IMR-90 (cell line): ENCODE measurements at regions not wholly inside any gene's neighbourhood (a gene's known extent, or its start where the extent isn't known, plus 50 kb on each side); places are given as distances from the start of the nearest gene placed in this dataset.

Experiments used
- ATAC-seq: fragments of 200-7000 bp; cut with Tn5 transposase; 2 replicates; pipeline ENCODE4 v1.9.1; 2020; ENCODE audit warnings: low read depth, mild to moderate bottlenecking, moderate library complexity
- BruUV-seq: library from RNA; stranded (reverse); fragments of 400-500 nt; replicated peaks from 2 replicates; lab custom pipeline; 2021; lab: Mats Ljungman, UMichigan
- CTCF ChIA-PET: fragments of 300-600 bp; formaldehyde crosslinking; extraction: SDS; loops from one replicate; lab custom pipeline; 2021; ENCODE audit warnings: antibody characterized with exemption; lab: Yijun Ruan, JAX
- POLR2A ChIA-PET: fragments of 300-600 bp; sonication (Branson Sonifier 250); formaldehyde crosslinking; loops from one replicate; lab custom pipeline; 2022; ENCODE audit warnings: antibody characterized with exemption; ENCODE audit not compliant: unreplicated experiment; lab: Charles Lee
- DNase-seq: peaks from one replicate; pipeline ENCODE4 v3.0.0; 2013
- H2AFZ ChIP-seq: replicated peaks from 2 replicates; pipeline ENCODE3; 2013; ENCODE audit warnings: low read length, mild to moderate bottlenecking; ENCODE audit not compliant: poor library complexity
- H2AK5ac ChIP-seq: 2 replicates; pipeline ENCODE4 v1.6.1; 2013; ENCODE audit warnings: low read depth, low read length, inconsistent platforms
- H2AK9ac ChIP-seq: replicated peaks from 2 replicates; pipeline ENCODE3; 2013; ENCODE audit warnings: mild to moderate bottlenecking, low read depth, low read length, moderate library complexity; ENCODE audit not compliant: poor library complexity
- H2BK120ac ChIP-seq: 2 replicates; pipeline ENCODE4 v1.6.1; 2013; ENCODE audit warnings: low read depth, low read length, inconsistent platforms
- H2BK15ac ChIP-seq: 3 replicates; pipeline ENCODE4 v1.6.1; 2013; ENCODE audit warnings: low read depth, low read length, inconsistent platforms
- H2BK20ac ChIP-seq: 2 replicates; pipeline ENCODE4 v1.6.1; 2013; ENCODE audit warnings: low read depth, mild to moderate bottlenecking, inconsistent platforms, low read length, moderate library complexity
- H2BK5ac ChIP-seq: 2 replicates; pipeline ENCODE4 v1.6.1; 2013; ENCODE audit warnings: mild to moderate bottlenecking, low read depth, low read length, inconsistent platforms; ENCODE audit not compliant: poor library complexity, severe bottlenecking
- H3K14ac ChIP-seq: replicated peaks from 2 replicates; pipeline ENCODE4 v1.6.1; 2013; ENCODE audit warnings: low read depth, low read length, inconsistent platforms
- H3K18ac ChIP-seq: 2 replicates; pipeline ENCODE4 v1.6.1; 2013; ENCODE audit warnings: low read depth, low read length, control low read depth
- H3K23ac ChIP-seq: 2 replicates; pipeline ENCODE4 v1.6.1; 2013; ENCODE audit warnings: low read depth, low read length, inconsistent platforms
- H3K27ac ChIP-seq: 2 replicates; pipeline ENCODE4 v1.5.1; 2013; ENCODE audit warnings: mild to moderate bottlenecking, control low read depth, low read length; ENCODE audit not compliant: insufficient read depth
- H3K27me3 ChIP-seq: 2 replicates; pipeline ENCODE4 v1.6.1; 2013; ENCODE audit warnings: low read length; ENCODE audit not compliant: control insufficient read depth, insufficient read depth
- H3K36me3 ChIP-seq: 2 replicates; pipeline ENCODE4 v1.6.1; 2013; ENCODE audit warnings: low read length, mixed read lengths; ENCODE audit not compliant: control insufficient read depth, insufficient read depth
- H3K4ac ChIP-seq: 2 replicates; pipeline ENCODE4 v1.6.1; 2013; ENCODE audit warnings: low read depth, low read length, inconsistent platforms
- H3K4me1 ChIP-seq: 2 replicates; pipeline ENCODE4 v1.6.1; 2013; ENCODE audit warnings: low read length, mixed read lengths; ENCODE audit not compliant: control insufficient read depth, insufficient read depth
- H3K4me2 ChIP-seq: 2 replicates; pipeline ENCODE4 v1.6.1; 2013; ENCODE audit warnings: low read depth, mild to moderate bottlenecking, control low read depth, low read length, moderate library complexity
- H3K4me3 ChIP-seq: 2 replicates; pipeline ENCODE4 v1.5.1; 2013; ENCODE audit warnings: low read depth, mild to moderate bottlenecking, control low read depth, low read length, moderate library complexity; ENCODE audit not compliant: insufficient read depth
- H3K56ac ChIP-seq: 2 replicates; pipeline ENCODE4 v1.6.1; 2013; ENCODE audit warnings: low read length, inconsistent platforms; ENCODE audit not compliant: insufficient read depth; ENCODE audit errors: extremely low read depth
- H3K79me1 ChIP-seq, 2 experiments: 2 replicates each; pipeline ENCODE4 v1.6.1; 2013; ENCODE audit warnings: low read length in 2 of 2, inconsistent platforms in 1 of 2, low read depth in 1 of 2
- H3K9ac ChIP-seq: 2 replicates; pipeline ENCODE4 v1.6.1; 2013; ENCODE audit warnings: low read depth, low read length, control low read depth
- H3K9me1 ChIP-seq: 2 replicates; pipeline ENCODE4 v1.6.1; 2013; ENCODE audit warnings: low read length, inconsistent platforms; ENCODE audit not compliant: insufficient read depth
- H3K9me3 ChIP-seq: 2 replicates; pipeline ENCODE4 v1.6.1; 2013; ENCODE audit warnings: low read length; ENCODE audit not compliant: control insufficient read depth, insufficient read depth
- H4K20me1 ChIP-seq: 2 replicates; pipeline ENCODE4 v1.6.1; 2013; ENCODE audit warnings: low read length, inconsistent platforms; ENCODE audit not compliant: insufficient read depth
- H4K5ac ChIP-seq: 2 replicates; pipeline ENCODE4 v1.6.1; 2013; ENCODE audit warnings: mild to moderate bottlenecking, low read depth, low read length, control low read depth
- H4K8ac ChIP-seq, 2 experiments: 2 replicates each; pipeline ENCODE4 v1.6.1; 2013; ENCODE audit warnings: low read depth in 2 of 2, low read length in 2 of 2, control low read depth in 1 of 2, inconsistent platforms in 1 of 2
- H4K91ac ChIP-seq: 2 replicates; pipeline ENCODE4 v1.6.1; 2013; ENCODE audit warnings: low read depth, low read length, inconsistent platforms; ENCODE audit not compliant: insufficient read depth
- BHLHE40 ChIP-seq: fragments of 150-350 bp; IDR thresholded peaks from 2 replicates; pipeline ENCODE4 v1.6.1; 2016; ENCODE audit warnings: mild to moderate bottlenecking, low read depth, low read length
- CEBPB ChIP-seq: IDR thresholded peaks from 2 replicates; pipeline ENCODE4 v1.6.1; 2012; ENCODE audit warnings: low read depth, low read length, improper control_type of control experiment
- CHD1 ChIP-seq: IDR thresholded peaks from 2 replicates; pipeline ENCODE4 v1.6.1; 2012; ENCODE audit warnings: low read depth, low read length, improper control_type of control experiment
- CTCF ChIP-seq: conservative IDR thresholded peaks from 2 replicates; pipeline ENCODE4 v1.5.1; 2012; ENCODE audit warnings: mild to moderate bottlenecking, low read depth, low read length, improper control_type of control experiment
- ELK1 ChIP-seq: fragments of 150-350 bp; IDR thresholded peaks from 2 replicates; pipeline ENCODE4 v1.6.1; 2016; ENCODE audit warnings: low read depth, mild to moderate bottlenecking, low read length, moderate library complexity, borderline replicate concordance
- FOS ChIP-seq: fragments of 150-350 bp; IDR thresholded peaks from 2 replicates; pipeline ENCODE4 v1.6.1; 2016; ENCODE audit warnings: low read depth, low read length
- MAFK ChIP-seq: IDR thresholded peaks from 2 replicates; pipeline ENCODE4 v1.6.1; 2012; ENCODE audit warnings: low read depth, low read length, improper control_type of control experiment
- MAZ ChIP-seq: IDR thresholded peaks from 2 replicates; pipeline ENCODE4 v1.6.1; 2012; ENCODE audit warnings: low read depth, mild to moderate bottlenecking, low read length, improper control_type of control experiment, moderate library complexity, borderline replicate concordance
- MXI1 ChIP-seq: IDR thresholded peaks from 2 replicates; pipeline ENCODE4 v1.6.1; 2012; ENCODE audit warnings: low read depth, mild to moderate bottlenecking, low read length, moderate library complexity, borderline replicate concordance
- NFE2L2 ChIP-seq: fragments of 150-350 bp; IDR thresholded peaks from 2 replicates; pipeline ENCODE4 v1.6.1; 2016; ENCODE audit warnings: low read depth, mild to moderate bottlenecking, low read length
- POLR2A ChIP-seq: IDR thresholded peaks from 2 replicates; pipeline ENCODE4 v1.6.1; 2012; ENCODE audit warnings: mild to moderate bottlenecking, low read depth, low read length
- RAD21 ChIP-seq: IDR thresholded peaks from 2 replicates; pipeline ENCODE4 v1.6.1; 2012; ENCODE audit warnings: low read length, improper control_type of control experiment
- RCOR1 ChIP-seq: IDR thresholded peaks from 2 replicates; pipeline ENCODE4 v1.6.1; 2012; ENCODE audit warnings: mild to moderate bottlenecking, low read length, improper control_type of control experiment; ENCODE audit not compliant: insufficient replicate concordance
- RFX5 ChIP-seq: IDR thresholded peaks from 2 replicates; pipeline ENCODE4 v1.8.0; 2012; ENCODE audit warnings: low read depth, mild to moderate bottlenecking, low read length, moderate library complexity
- SMC3 ChIP-seq: fragments of 150-350 bp; IDR thresholded peaks from 2 replicates; pipeline ENCODE4 v1.6.1; 2016; ENCODE audit warnings: low read depth, mild to moderate bottlenecking, antibody characterized with exemption, low read length, moderate library complexity
- USF2 ChIP-seq: fragments of 150-350 bp; IDR thresholded peaks from 2 replicates; pipeline ENCODE4 v1.6.1; 2017; ENCODE audit warnings: mild to moderate bottlenecking, antibody characterized with exemption, low read length, low read depth
- WGBS, 2 experiments: methylation state at CpG; one replicate each; pipeline versions ENCODE4 v1.1.5 to v1.1.7; 2013; ENCODE audit warnings: missing lambda C conversion rate in 2 of 2; ENCODE audit not compliant: insufficient read length in 1 of 2; ENCODE audit errors: extremely low coverage in 2 of 2; 5-methylcytosine and 5-hydroxymethylcytosine counted together
- dilution Hi-C: fragments of 300-500 bp; cut with HindIII; formaldehyde crosslinking; loops from one replicate; pipeline ENCODE4 v1.14.3; 2018; ENCODE audit warnings: low sequenced_read_pairs; ENCODE audit not compliant: unreplicated experiment
- in situ Hi-C: fragments of 300-500 bp; cut with MboI; formaldehyde crosslinking; loops from 3 replicates; pipeline ENCODE4 v1.14.3; 2019; ENCODE audit warnings: low sequenced_read_pairs, inconsistent platforms, mixed read lengths
- intact Hi-C: fragments of 100-400 bp; cut with micrococcal nuclease; formaldehyde crosslinking; loops from 2 replicates; pipeline ENCODE4 v1.10.0; 2022

- no peak overlapping the region for H3K14ac ChIP-seq
- no peak overlapping the region for H3K4me3 ChIP-seq
- in situ Hi-C loops (no loop called here), intact Hi-C loops (no loop called here), dilution Hi-C loops (no loop called here)
- H3K9me1 ChIP-seq, result no peaks in the 10 kb centered on the region
- no peak overlapping the region for H2AK9ac ChIP-seq
- H2BK20ac ChIP-seq, result no peak overlapping the region
- DNase-seq (no peak), ATAC-seq (no peak)
- no peak overlapping the region for H3K18ac ChIP-seq
- H2BK5ac ChIP-seq, result no peak overlapping the region
- no peaks in the 10 kb centered on the region for H3K4me1 ChIP-seq
- H2BK15ac ChIP-seq, result no peak overlapping the region
- no peak overlapping the region for H3K23ac ChIP-seq
- H4K5ac ChIP-seq, result no peak overlapping the region
- ChIA-PET CTCF (no interaction called here), POLR2A (no interaction called here)
- H2AK5ac ChIP-seq, result no peak overlapping the region
- H3K4ac ChIP-seq, result no peak overlapping the region
- no peak overlapping the region for H2AFZ ChIP-seq
- no TSS peak for BruUV-seq
- H3K36me3 ChIP-seq, result no peaks in the 10 kb centered on the region
- H3K4me2 ChIP-seq, result no peak overlapping the region
- H3K9me3 ChIP-seq, result no peaks in the 10 kb centered on the region
- no peaks in the 10 kb centered on the region for H4K20me1 ChIP-seq
- H3K79me1 ChIP-seq, result peaks cover 0 to 8% of the 10 kb centered on the region in 2 experiments; a peak in 1 of 4 replicates
- H3K27ac ChIP-seq, result no peak overlapping the region
- WGBS, 2 experiments, result no CpG with 5 or more reads among the region's 12 CpGs
- H2BK120ac ChIP-seq, result no peak overlapping the region
- H3K9ac ChIP-seq, result no peak overlapping the region
- TF ChIP-seq RAD21, result no peak
- no peak for TF ChIP-seq MAFK
- TF ChIP-seq MAZ, result no peak
- no peak for TF ChIP-seq FOS
- TF ChIP-seq ELK1, result no peak
- no peak for TF ChIP-seq MXI1
- no peak for TF ChIP-seq BHLHE40
- no peak for TF ChIP-seq NFE2L2
- no peak for TF ChIP-seq USF2
- no peak for TF ChIP-seq CTCF
- no peak for TF ChIP-seq POLR2A
- no peak for TF ChIP-seq RFX5
- TF ChIP-seq CHD1, result no peak
- TF ChIP-seq SMC3, result no peak
- no peak for TF ChIP-seq RCOR1
- TF ChIP-seq CEBPB, result no peak
- H4K91ac ChIP-seq, result no peak overlapping the region
- no peak overlapping the region for H3K56ac ChIP-seq
- H4K8ac ChIP-seq, result no peak overlapping the region
- H3K27me3 ChIP-seq, result no peaks in the 10 kb centered on the region
Observed at GRCh38 chrX:51813886-51814460, 70.7 kb downstream of the GSPT2 start.
